Posterior cingulate gyrus (tissue), 11 donors: ENCODE measurements at regions not wholly inside any gene's neighbourhood (a gene's known extent, or its start where the extent isn't known, plus 50 kb on each side); places are given as distances from the start of the nearest gene placed in this dataset.
"Not testable (repeated sequence)": the region's sequence is repeated elsewhere in the genome, so short reads cannot be mapped to it uniquely, and the experiment has no call there.

Source experiments
- DNase-seq, 10 donors: peaks; one replicate each; pipeline versions ENCODE4 v3.0.0 to v3.0.0-alpha.2; 2020 to 2021; ENCODE audit warnings: mixed read lengths in 3 of 10
- intact Hi-C: fragments of 100-400 bp; cut with DNase I; formaldehyde crosslinking; loops from one replicate; pipeline ENCODE4 v1.15.1; 2023

DNA sequence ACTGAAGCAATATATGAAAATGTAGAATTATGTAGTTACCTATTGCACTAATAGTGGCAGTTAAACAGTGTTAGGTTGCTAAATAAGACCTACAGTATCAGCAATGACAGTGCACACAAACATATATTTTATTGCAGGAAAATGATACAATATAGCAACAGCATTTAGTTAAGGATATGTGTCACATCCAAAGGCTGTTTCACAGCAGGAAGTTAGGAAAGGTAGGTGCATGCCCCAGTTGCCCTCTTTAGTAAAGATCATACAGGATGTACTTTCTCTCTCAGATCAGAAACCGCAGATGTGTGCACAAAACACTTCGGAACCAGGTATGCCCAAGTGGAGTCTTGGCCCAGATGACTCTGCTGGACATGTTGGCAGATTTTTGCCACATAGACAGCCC is 444.1 kb downstream of the XIRP2 start:
- intact Hi-C loops: no loop called here
- no peak for DNase-seq

DNA sequence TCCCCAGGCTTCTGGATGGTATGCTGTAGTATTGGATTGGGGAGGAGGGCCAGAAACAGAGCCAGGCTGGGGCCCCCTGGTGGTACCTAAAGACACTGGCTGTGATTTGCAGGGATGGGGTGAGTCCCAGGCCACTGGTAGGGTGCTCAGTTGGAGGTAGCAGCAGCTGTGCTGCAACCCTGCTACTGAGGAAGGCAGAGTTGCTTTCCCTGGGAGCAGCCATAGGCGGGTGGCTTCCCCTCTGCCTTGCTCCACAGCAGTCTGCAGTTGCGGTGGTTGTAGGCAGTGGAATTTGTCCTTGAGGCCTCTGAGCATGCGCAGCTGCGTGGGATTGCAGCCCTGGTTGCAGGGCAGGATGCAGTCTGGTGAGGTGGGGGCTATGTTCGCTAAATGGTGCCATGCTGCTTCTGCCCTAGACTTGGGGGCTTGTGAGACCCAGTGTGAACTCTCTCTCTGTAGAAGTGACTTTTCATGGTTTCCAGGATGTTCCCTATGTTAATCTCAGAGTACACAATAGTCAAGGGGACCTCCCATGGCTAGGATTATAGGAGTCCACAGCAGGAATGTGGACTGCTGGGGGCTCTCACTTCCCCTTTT is 443.5 kb downstream of the XIRP2 start:
- DNase-seq: no peak
- intact Hi-C loops: no loop called here

DNA sequence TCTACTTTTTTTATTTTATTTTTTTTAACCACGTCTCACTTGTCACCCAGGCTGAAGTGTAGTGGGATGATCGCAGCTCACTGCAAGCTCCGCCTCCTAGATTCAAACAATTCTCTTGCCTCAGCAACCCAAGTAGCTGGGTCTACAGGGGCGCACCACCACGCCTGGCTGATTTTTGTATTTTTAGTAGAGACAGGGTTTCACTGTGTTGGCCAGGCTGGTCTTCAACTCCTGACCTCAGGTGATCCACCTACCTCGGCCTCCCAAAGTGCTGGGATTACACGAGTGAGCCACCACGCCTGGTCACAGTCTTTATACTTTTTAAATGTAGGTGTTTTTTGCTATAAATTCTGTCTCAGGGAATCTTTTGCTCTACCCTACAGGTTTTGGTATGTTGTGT is 440.5 kb downstream of the XIRP2 start:
- intact Hi-C loops: not testable (repeated sequence)
- peak in 1 of 10 donors; percentile 51 for DNase-seq

DNA sequence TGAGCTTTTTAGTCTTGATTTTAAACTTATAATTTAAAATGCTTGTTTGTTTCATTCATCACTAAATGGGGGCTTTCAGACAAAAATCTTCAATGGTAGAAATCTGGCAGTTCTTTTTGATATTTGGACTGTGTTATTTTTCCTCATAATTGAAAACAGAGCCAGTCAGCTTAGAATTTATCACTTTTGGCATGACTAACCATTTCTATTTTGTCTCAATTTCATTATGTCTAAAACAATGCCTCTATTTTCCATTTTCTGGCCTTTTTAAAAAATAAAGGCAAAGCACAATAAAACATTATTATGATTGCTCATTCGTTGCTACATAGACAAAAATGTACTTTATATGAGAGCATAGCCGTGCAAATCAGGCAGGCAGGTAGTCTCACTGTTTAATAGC is 434.5 kb downstream of the XIRP2 start:
- no peak for DNase-seq
- intact Hi-C loops: no loop called here

DNA sequence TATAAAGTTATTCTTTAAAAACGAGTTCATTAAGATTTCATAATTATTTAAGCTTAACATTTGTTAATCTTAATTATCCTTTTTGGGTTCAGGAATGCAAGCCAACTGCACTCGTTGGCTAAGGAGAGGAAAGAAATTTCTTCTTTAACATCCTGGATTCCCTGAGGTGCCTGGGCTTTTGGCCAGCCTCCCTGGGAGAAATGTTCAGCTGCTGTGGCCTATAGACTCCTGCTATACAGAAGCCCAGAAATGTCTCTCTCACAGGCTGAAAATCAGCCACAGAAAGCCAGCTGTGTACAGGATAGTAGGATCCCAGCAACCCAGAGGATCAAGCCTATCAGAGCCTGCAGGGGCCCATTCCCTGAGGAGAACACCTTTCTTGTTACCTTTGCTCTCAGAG is 430.3 kb downstream of the XIRP2 start:
- intact Hi-C loops: no loop called here
- DNase-seq: peak in 2 of 10 donors; percentile 49 to 51

DNA sequence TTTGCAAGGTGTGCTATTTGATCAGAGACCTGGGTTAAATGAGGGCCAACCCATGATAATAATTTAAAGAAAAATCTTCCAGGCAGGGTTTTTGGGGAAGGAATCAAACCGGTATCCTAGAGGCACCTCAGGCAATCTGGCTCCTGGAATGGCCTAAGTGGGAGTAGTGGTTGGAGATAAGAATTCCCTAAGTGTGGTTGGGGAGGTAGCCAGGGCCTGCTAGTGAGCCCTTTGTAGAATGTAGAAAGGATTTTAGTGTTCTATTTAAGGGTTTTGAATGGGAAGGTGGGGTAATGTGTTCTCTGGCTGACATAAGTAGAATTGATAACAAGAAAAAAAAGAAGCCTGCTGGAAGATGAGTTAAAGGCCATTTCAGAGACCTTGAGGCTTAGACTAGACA is 422.2 kb downstream of the XIRP2 start:
- intact Hi-C loops: no loop called here
- no peak for DNase-seq
